DMS153 (cell line): ENCODE measurements at regions not wholly inside any gene's neighbourhood (a gene's known extent, or its start where the extent isn't known, plus 50 kb on each side); places are given as distances from the start of the nearest gene placed in this dataset.

Experiments used
- DNase-seq: peaks from one replicate; lab custom pipeline; 2025; lab: John Stamatoyannopoulos, UW

DNA sequence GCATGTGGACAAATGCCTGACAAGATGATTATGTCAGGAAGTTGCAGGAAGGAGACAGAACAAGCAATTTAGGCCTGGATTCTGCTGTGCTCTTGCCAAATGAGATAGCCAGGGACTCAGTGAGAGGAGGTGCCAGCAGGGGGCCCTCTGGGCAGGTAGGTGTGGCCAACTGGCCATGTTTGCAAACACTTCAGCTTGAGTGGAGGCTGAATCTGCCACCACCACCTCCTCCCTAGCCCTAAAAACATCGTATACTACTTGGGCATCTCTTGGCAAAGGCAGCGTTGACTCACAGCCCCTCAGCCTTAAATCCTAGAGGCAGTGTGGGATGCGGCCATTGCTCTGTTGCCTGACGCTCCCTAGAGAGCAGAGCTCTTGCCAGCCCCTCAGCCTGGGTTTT is 95.1 kb upstream of the PLET1 start:
- peak; percentile 77 for DNase-seq

DNA sequence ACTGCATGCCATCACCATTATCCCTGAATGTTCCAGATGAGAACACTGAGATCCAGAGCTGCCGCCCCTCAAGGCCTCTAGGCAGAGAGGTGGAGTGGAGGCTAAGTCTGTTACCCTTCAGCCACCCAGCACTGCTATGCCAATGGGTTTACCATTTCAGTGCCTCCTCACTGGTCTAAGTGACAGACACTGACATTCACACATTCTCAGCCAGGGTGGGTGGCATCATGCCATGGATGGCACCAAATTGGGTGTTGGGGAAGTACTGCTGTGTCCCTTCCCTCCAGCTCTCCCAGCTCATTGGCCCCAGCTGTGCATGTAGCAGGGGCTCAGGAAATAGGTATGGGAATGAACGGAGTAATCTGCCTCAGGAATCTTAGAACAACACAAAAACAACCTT is 96.8 kb upstream of the PLET1 start:
- no peak for DNase-seq

DNA sequence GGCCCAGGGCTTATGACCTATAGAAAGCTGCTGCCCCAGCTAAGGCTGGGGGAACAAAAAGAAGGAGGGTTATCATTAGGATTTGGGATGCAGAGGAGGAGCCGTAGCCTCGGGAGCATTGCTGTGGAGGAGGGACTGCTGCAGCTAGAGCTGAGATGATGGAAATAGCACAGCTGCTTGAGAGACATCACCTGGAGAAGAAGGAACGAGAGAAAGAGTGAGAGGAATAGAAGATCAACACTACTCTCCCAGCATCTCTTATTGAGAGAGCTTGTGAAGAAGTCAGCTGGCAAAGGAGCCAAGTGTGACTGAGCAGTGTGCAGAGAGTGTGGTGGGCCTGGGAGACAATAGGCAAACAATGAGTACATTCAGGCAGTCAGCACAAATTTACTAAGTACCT is 100.7 kb upstream of the PLET1 start:
- DNase-seq = no peak

DNA sequence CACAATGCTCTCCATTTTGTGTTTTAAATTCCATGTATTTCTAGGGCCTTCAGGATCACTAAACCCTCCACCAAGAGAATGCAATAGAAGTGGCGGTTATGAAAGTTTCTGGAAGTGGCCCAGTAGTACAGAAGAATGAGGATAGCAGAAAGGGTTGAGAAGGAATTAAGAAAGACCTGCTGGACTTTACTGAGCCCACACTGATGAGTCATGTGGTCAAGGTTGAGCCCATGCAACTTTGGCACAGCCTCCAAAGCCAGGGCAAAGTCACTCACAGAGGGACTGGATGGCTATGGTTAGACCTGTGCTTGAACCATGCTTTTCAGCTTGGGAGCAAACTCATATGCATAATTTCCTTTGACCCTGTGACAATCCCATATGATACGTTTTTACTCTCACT is 102.9 kb upstream of the PLET1 start:
- DNase-seq = no peak

DNA sequence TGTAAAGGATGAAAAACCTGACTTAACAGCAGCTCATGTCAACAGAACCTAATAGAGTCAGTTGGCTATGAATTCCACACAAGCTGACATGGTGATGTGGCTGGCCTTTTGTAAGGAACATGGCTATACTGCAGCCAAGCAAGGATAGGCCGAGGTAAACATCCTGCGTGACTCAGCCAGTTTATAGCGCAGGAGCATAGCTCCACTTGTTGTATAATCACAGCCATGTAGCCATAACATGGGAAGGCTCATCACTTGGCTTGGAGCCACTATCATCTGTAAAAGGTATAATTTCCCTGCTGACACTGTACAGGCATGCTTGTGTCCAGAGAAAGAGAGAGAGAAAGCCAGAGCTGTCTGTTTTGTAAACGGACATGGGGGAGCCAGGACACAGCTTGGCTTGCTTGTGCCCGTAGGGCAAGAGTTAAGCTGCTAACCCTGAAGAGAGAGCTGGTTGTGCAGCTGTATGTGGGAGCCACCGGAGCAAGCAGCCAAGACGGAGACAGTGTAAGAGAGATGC is 104.4 kb upstream of the PLET1 start:
- DNase-seq = no peak

DNA sequence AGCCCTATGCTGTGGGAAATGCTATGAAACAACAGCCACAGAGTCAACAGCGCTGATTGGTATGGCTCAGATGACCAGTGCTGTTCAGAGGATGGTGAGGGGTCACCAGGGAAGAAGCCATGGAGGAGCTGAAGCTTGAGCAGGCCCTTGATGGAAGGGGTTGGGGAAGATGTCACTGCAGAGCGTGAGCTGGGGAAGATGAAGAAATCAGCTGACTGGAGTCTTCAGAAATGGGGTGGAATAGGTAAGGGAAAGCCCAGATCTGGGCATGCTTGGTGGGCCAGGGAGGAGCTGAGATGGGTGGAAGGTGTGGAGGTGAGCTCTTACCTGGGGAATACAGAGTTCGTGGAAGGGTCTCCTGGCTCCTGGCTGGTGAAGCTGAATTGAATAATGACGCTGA is 105.4 kb upstream of the PLET1 start:
- DNase-seq = no peak

DNA sequence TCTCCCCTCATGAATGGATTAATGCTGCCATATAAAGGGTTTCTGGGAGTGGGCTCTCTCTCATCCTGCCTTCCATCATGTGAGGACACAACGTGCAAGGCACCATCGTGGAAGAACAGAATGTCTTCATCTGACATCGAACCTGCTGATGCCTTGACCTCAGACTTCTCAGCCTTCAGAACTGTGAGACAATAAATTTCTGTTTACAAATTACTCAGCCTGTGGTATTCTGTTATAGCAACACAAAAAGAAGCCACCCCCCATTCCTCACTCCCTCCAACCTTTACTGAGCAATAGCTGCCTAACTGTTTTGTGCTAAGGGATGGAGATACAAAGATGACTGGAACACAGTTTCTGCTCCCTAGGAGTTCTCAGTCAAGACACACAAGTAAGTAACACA is 106.1 kb upstream of the PLET1 start:
- DNase-seq = no peak

DNA sequence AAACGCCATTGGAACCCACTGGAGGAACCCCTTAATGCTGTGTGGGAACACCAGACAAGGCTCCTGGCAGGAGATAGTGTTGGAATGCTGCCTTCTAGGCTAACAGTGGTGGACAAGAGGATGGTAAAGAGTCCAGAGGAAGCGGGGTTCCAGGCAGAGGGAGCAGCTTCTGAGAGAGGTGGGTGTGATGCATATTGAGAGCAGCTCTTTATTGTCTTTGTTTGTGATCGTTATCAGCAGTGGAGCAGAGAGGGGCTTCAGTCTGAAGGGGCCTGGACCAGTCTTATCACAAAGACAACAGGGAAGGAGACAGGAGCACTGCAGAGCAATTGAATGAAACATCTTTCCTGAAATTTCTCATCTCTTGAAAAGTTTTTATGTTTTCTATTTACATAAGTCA is 106.8 kb upstream of the PLET1 start:
- DNase-seq = no peak

DNA sequence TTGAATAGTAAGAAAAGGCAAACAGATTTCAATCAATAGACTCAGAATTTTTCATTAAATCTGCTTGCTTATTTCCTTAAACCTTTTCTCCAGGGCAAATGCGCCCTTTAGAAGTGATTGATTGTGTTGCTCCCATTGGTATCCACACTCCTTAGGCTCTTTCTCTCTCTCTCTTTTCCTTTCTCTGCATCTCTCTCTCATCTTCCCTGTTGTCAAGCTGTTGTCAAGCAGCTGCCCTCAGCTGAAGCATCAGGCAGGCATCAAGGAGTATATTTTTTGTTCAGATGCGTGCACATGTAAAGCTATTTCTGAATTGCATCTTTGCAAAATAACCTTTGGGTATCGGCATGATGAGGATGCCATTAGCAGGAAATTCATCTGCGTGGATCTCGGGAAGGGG is 107.2 kb upstream of the PLET1 start:
- DNase-seq = no peak

DNA sequence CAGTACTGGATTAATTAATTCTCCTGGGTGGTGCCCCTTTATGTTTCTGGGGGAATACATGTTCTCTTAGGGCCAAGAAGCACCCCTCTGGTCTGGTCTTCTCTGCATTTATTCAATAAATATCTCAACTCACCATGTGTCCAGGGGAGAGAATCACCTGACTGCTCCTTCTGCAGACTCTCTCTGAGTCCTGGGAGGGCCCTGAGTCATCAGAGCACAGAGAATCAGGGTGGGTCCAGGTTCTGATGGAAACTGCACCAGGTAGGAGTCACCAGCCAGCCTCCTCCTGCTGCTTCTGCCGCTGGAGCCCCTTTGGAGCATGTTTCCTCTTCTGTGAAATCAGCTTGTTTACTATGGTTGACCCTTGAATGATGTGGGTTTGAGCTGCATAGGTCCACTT is 107.7 kb upstream of the PLET1 start:
- no peak for DNase-seq

DNA sequence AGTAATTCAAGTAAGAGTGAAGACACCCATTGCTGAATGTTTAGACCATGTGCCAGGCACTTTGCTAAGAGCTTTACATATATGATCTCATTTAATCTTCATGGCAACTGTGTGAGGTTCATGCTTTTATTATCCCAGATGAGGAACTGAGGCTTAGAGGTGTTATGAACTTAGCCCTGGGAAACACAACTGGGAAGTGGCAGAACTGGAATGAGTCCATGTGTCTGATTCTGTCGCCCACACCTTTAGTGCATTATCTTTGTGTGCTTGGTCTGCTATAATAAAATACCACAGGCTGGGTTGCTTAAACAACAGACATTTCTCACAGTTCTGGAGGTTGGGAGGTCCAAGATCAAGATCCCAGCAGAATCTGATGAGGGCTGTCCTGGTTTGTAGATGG is 108.7 kb upstream of the PLET1 start:
- no peak for DNase-seq

DNA sequence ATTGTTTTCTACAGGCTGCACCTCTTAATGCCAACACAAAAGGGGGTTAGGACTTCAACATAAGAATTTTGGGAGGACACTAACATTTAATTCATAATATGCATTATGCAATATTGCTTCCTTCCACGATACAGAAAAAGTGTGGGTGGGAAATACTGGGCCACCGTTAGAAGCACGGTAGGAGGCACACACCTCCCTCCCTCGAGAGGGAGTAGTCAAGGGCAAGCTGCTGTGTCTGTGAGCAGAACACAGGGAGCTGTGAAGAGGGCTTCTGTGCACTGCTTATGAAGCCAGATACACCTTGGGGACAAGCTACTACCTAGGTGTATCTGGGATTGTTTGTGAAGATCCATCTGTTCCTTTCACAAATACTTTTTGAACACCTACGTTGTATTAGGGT is 109.3 kb upstream of the PLET1 start:
- DNase-seq = no peak

DNA sequence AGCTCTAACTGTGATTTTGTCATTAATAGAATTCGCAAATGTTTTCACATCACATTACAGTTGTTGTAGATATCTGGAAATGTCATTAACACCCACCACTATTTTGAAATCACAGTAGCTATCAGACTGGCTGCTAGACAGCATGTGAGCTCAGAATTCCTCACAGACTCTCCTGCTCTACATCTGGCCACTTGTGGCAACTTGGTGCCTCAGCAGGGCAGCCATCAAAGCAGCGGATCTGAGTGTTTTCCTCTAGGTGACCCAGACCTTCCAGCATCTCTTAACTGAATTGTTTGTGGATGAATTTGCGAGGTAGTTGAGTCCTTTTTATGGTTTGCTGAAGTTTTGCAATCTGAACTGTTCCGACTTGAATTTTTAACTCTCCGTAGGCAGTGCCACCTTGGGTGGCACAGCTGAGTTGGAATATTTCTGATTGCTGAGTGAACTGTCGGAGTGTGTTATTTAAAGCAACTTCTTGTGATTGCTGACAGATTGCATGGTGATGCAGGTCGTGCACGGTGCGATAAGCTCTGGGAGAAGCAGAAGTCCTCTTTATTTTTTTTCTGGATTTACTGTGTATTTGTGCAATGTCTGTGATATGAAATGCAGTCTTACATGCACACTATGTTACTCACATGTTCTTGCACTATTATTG is 114.0 kb upstream of the PLET1 start:
- DNase-seq = no peak

DNA sequence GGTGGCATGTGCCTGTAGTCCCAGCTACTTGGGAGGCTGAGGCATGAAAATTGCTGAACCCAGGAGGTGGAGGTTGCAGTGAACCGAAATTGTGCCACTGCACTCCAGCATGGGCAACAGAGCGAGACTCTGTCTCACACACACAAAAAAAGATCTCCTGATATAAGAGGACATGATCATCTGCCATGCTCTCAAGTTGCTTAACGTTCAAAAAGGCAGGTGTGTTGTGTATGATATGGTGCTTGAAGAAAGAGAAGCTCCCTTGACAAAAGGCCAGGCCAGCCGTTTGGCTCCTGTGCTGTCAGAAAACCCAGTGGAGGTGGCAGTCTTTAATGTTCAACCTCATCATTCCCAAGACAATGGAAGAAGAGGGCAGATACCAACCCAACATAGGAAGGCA is 117.3 kb upstream of the PLET1 start:
- DNase-seq = no peak

DNA sequence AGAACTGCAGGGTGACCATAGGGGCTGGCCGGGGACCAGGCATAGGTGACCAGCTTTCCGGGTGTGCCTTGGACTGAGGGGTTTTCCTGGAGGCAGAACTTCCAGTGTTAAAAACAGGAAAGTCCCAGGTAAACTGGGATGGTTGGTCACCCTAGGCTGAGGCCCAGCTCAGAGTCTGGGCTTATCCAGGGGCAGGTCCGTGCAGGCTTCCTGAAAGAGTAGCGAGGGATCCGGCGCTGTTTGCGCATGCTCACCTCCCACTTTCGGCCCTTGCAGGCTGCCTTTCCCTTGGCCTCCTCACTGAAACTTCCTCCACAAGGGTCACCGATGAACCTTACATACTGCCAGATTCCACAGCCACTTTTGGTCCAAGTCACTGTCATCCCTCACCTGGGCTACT is 119.8 kb upstream of the PLET1 start:
- no peak for DNase-seq

DNA sequence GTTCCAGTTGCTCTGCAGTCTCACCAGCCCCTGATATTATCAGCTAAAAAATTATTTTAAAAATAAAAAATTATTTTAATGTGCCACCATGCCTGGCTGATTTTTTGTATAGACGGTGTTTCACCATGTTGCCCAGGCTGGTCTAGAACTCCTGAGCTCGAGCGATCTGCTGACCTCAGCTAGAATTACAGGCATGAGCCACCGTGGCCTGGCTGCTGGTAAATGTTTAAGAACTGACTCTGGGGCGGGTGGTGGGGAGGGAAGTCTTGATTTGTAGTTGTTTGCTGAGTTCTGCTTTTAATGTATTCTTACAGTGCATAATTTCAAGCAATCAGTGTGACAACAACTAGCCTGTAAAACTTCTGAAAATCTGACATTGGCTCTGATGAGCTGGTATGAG is 120.9 kb upstream of the PLET1 start:
- DNase-seq = no peak

DNA sequence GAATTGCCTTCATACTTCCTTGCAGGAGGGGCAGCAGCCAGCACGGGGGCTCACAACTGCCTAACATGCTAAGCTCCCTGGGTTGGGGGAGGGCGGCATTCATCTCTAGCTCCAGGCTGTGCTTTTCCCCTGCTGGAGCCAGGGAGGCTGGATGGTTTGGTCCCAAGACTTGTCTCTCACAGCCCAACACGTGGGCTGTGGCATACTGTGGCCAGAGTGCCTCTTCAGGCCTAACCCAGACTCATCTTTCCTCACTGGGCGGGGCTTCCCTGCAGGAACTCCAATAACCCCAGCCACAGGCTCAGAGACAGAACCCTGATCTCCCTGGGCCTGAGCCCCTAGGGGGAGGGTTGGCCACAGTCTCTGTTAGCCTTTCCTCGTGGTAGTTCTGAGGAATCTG is 121.9 kb upstream of the PLET1 start:
- no peak for DNase-seq

DNA sequence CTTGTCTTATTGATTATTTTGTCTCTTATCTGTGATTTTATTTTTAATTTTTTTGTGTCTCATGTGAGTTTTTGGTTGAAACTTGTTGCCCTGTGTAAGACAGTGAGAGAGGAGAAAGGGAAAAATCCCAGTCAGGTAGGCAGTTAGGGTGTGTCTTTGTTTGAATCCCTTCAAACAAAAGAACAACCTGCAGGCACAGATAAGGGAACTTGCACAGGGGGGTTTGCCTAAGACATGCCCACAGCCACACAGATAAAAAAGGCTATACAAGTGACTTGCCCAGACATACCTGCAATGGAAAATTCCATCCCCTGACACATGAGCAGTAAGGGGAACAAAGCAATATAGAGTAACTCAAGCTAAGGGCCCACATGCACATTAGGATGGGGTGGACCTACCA is 127.8 kb upstream of the PLET1 start:
- DNase-seq = no peak

DNA sequence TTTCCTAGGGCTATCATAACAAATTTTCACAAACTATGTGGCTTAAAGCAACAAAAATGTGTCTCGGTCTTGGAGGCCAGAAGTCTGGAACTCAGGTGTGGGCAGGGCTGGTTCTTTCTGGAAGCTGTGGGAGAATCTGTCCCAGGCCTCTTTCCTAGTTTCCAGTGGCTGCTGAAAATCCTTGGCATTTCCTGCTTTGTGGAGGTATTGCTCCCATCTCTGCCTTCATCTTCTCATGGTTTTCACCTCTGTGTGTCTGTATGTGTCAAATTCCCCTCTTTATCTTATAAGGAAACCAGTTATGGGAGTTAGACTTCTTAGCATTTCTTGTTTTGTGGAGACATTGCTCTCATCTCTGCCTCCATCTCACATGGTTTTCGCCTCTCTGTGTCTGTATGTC is 130.4 kb upstream of the PLET1 start:
- no peak for DNase-seq

DNA sequence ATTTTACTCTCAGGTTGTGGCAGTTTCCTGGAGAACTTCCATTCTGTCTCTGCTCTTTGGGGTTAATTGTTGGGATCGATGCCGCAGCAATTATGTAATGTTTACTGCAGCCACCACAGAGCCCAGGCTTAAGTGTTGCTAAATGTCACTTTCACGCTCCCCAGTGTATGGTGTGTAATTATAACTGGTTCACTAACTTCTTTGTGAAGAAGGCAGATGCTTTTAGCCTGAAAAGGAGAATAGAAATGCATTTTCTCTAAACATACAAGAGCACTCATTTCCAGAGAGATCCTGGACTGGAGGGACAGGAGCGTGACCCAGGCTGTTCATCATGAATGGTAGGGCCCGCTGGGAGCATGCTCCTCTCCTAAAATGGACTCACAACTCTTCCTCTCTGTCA is 132.2 kb upstream of the PLET1 start:
- DNase-seq = peak; percentile 33

DNA sequence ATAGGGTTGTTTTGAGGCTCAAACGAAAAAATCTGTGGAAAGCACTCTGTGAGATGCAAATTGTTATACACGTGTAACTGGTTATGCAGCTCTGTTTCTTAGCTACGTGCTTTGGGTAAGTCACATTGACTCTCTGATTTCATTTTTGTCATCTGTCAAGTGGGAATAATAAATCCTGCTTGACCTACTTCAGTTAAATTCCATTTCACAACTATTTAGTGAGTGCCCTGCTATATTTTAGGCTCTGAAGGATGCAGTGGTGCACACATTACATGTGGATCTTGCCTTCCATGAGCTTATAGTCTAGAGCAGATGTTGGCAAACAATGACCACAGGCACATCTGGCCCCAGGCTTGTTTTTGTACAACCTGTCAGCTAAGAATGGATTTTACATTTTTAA is 133.6 kb upstream of the PLET1 start:
- no peak for DNase-seq

DNA sequence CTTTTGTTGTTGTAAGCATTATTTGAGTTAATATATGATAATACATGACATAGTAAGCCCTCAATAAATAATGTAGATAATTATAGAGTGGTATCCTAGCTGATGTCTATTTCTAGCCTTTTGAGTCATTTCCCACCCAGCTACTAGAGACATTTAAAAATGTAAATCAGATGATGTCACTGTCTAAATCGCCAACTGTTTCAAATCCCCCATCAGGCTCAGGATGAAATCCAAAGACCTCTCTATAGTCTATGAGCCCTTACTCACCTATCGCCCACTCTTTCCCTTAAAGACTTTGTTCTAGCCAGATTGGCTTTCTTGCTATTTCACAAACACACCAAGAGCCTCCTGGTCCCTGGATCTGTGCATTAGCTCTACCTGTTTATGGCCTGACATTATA is 135.4 kb upstream of the PLET1 start:
- DNase-seq = no peak

DNA sequence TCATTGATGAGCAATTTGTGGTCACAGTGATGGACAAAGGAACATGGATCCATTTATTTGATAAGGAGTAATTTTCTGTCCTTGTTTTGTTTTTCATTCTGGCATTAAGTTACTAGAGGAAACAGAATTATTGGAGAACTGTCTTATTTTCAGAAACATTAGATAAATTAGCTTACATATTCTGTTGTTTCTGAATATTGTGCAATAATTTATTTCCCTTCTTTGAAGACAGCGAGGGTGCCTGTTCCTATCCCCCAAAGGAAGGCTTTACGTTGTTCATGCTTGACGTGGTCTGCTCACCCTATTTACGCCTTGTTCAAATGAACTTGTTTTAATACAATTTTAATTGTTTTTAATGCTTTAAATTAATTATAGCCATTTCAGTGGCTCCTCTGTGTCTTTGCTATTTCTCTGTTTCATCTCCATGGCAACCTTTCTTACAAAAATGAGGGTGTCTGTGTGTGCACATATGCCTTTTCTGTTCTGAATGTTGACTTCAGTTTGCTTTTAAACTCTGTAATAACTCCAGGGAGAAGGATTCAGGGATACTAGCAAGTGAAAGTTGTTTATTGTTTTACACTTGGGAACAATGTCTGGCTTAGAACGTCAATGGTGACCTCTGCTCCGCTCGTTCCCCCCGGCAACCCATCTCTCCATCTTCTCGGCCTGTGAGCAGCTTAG is 138.3 kb upstream of the PLET1 start:
- no peak for DNase-seq

DNA sequence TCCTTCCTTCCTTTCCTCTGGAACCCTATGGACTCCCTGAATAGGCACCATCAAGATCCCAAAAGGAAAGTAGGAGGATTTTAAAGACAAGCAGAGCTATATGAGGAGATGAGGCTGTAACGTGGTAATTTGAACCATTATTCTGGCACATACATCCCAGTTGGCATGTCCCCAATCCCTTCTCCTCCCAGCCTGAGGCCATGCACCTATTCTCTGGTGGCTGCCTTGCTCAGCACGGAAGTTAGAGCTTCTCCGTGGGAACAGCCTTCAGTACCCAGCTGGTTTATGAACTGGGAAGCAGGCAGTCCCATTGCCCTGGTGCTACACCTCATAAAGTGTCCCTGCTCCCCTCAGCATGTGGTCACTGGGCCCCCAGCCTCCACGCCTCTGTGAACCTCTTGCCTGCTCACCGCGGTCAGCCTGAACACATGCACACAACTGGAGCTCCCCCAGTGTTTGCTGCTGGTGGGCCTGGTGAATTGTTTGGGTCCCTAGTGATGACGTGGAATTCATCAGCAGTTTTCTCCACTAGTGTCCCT is 139.9 kb upstream of the PLET1 start:
- no peak for DNase-seq
